ENCODE measurements at regions not wholly inside any gene's neighbourhood (a gene's known extent, or its start where the extent isn't known, plus 50 kb on each side); places are given as distances from the start of the nearest gene placed in this dataset.
A peak's percentile ranks its signal among the peaks of the same experiment; 100 is the strongest.

DNA sequence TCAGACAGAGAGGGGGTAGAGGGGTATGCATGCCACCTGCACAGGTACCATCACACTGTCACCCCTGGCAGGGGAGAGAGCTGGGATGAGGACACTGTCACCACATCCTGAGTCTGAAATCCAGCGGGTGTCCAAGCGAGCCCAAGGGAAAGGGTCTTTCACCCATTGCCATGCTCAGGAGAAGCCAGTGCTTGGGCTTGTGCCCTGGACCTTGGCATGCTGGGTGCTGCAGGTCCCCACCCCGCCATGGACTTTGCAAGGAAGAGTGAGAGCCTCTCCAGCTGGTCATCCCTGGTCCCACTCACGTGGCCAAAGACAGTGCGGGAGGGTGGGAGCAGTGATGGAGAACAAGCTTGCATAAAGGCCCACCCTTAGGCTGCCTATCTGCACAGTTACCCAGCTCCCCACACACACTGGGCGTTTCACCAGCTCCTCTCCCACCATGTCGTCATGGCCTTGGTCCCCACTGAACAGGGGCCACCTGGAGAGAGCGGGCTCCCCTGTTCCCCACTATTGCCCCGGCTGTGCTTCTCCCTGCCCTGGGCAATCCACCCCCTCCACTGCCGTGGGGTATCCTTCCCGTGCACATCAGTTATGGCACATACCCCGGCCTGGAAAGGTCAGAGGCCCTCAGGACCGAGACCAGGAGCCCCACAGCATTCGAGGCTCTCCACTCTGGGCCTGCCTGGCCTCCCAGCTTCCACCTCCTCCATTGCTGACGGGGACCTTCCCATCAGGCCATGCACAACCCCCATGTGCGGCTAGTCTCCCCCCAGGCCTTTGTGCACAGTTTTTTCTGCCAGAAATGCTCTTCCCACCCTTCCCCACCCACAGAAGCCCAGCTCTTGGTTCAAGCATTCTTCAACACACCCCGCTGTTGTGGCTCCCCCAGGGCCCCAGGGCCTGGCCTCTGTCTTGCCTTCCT lies 58.6 kb upstream of the BCL11B start:
- no peaks in the 10 kb centered on the region for H3K27me3 ChIP-seq (ENCODE audit: control insufficient read depth, insufficient read depth, low read length)
- H3K9ac ChIP-seq (ENCODE audit: low read depth, low read length), result no peak overlapping the region
- H3K9me3 ChIP-seq (ENCODE audit: control insufficient read depth, insufficient read depth, low read length), result no peaks in the 10 kb centered on the region
- no peaks in the 10 kb centered on the region for H3K4me1 ChIP-seq (ENCODE audit: control insufficient read depth, insufficient read depth, low read length)
- no peaks in the 10 kb centered on the region for H3K36me3 ChIP-seq (ENCODE audit: control insufficient read depth, insufficient read depth, low read length)
- no peak overlapping the region for H3K4me3 ChIP-seq (ENCODE audit: low read depth, low read length)

DNA sequence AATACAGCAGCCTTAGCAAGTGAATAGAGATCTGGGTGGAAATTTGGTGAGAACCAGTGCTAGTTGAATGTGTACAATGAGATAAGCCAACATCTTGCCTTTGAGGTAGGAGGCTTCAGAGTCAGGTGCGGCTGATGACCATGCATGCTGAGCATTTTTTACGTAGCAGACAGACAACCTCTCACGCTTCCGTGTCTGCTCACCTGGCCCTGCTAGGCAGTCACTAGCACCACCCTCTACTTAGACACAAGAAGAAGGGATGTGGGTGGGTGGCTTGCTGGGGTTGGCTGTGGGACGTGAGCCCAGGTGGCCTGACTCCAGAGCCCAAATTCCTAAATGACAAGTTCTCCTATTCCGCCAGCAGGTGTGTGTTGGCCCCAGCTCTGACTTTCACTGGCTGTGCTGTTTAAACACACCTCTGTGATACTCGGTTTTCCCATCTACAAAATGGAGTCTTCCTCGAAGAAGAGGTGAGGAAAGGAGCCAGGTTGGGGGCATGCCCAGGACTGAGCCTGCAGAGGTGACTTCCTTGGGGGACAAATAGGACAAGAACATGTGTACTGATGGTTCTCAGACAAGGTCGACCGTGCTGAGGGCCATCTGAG lies 57.8 kb upstream of the BCL11B start:
- H3K4me1 ChIP-seq (ENCODE audit: control insufficient read depth, insufficient read depth, low read length), result no peaks in the 10 kb centered on the region
- H3K9me3 ChIP-seq (ENCODE audit: control insufficient read depth, insufficient read depth, low read length), result no peaks in the 10 kb centered on the region
- H3K4me3 ChIP-seq (ENCODE audit: low read depth, low read length), result no peak overlapping the region
- no peaks in the 10 kb centered on the region for H3K36me3 ChIP-seq (ENCODE audit: control insufficient read depth, insufficient read depth, low read length)
- no peak overlapping the region for H3K9ac ChIP-seq (ENCODE audit: low read depth, low read length)
- no peaks in the 10 kb centered on the region for H3K27me3 ChIP-seq (ENCODE audit: control insufficient read depth, insufficient read depth, low read length)

DNA sequence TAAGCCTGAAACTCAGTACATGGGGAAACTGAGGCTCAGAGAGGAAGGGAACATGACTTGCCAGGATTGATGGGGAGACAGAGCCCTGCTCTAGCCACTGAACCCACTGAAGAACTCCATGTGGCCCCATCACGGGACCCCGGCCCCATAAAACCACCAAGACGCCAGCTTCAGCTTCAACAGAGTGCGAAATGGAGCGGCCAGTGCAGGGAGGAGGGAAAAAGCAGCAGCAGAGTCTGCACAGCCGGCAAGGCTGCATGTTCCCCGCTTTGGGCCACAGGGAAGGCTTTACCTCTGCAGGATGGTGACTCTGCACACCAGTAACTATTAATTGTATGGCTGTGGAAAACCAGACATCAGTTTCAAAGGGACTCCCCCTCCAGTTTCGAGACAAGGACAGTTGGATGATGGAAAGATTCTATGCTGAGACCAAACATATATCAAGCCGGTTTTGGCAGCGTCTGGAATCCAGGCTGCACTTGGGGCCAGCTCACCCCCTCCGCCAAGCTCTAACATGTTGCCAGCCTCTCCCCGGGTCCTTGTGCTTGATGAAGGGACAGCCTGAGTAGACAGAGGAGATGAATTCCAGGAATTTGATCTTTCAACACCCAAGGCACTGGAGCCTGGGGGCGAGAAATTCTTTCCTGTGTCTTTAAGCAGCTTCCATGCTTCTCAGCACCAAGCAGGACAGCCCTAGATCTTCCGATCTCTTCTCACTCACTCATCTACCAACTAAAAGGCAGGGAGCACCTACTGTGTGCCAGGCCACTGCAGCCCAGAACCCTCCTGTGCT lies 55.7 kb upstream of the BCL11B start:
- Histone ChIP-seq H3K36me3 (ENCODE audit: control insufficient read depth, insufficient read depth, low read length) (no peaks in the 10 kb centered on the region), H3K4me1 (ENCODE audit: control insufficient read depth, insufficient read depth, low read length) (no peaks in the 10 kb centered on the region), H3K27me3 (ENCODE audit: control insufficient read depth, insufficient read depth, low read length) (no peaks in the 10 kb centered on the region), H3K9me3 (ENCODE audit: control insufficient read depth, insufficient read depth, low read length) (no peaks in the 10 kb centered on the region), H3K9ac (ENCODE audit: low read depth, low read length) (no peak overlapping the region), H3K4me3 (ENCODE audit: low read depth, low read length) (no peak overlapping the region)

DNA sequence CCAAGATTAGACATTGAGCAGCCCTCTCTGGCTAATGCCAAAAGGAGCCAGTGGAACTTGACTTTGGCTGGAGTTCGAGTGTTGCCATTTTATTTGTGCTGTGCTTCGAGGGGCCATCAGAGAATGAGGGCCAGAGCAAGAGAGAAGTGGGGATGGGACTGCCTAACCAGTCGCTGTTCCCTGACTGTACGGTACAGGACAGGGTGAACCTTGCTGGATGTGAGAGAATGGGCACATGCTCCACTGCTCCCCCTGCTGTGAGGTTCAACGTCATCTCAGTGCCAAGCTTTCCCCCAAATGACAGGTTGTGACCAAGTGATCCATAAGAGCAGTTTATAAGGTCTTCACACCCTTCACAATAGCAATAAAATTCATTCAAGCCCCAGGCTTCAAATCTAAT lies 55.1 kb upstream of the BCL11B start:
- H3K9me3 ChIP-seq (ENCODE audit: control insufficient read depth, insufficient read depth, low read length), result no peaks in the 10 kb centered on the region
- H3K9ac ChIP-seq (ENCODE audit: low read depth, low read length), result no peak overlapping the region
- no peaks in the 10 kb centered on the region for H3K4me1 ChIP-seq (ENCODE audit: control insufficient read depth, insufficient read depth, low read length)
- H3K27me3 ChIP-seq (ENCODE audit: control insufficient read depth, insufficient read depth, low read length), result no peaks in the 10 kb centered on the region
- no peaks in the 10 kb centered on the region for H3K36me3 ChIP-seq (ENCODE audit: control insufficient read depth, insufficient read depth, low read length)
- no peak overlapping the region for H3K4me3 ChIP-seq (ENCODE audit: low read depth, low read length)

DNA sequence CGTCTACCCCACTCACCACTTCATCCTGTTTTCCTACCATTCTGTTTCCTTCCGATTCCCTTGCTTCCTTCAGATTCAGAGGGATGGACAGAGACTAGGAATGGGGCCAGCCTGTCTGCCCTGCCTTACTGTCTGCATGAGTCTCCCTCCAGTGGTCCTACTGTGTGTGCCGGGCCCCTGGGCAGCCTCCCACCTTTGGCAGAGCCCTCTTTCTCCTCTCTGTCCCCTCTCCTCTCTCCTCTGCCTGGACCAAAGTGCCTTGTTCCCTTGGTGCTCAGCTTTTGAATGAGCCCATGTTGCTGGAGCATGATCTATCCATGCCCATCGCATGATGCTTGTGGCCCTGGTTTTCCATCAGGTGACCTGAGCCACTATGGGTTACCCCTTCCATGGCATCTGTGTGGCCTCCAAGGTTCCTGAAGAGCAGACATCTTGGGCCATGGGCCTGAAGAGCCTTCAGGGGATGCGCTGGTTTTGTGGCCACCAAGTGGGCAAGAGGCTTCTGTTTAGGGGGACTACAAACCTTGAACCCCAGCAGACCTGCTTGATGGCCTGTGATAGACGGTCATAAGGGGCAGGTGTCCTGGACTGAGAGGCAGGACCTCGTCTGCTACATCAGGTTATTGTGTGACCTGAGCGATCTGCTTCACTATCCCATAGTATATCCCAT lies 54.2 kb upstream of the BCL11B start:
- H3K9me3 ChIP-seq (ENCODE audit: control insufficient read depth, insufficient read depth, low read length), result no peaks in the 10 kb centered on the region
- no peak overlapping the region for H3K9ac ChIP-seq (ENCODE audit: low read depth, low read length)
- no peaks in the 10 kb centered on the region for H3K36me3 ChIP-seq (ENCODE audit: control insufficient read depth, insufficient read depth, low read length)

DNA sequence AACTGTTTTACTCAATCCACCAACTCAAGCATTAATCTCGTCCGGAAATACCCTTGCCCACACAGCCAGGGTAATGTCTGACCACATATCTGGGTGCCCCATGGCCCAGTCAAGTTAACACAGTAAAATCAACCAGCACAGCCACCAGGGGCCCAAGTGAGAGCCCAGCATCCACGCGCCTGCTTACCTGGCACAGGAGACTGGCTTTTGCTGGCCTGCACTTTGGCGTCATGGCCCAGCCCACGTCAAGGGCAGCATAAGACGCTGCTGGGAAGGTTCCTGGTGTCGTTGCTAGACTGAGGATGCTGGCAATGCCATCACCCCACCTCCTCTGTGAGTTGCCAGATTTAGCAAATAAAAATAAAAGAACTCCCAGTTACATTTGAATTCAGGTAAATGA lies 53.6 kb upstream of the BCL11B start:
- no peaks in the 10 kb centered on the region for H3K27me3 ChIP-seq (ENCODE audit: control insufficient read depth, insufficient read depth, low read length)
- H3K9ac ChIP-seq (ENCODE audit: low read depth, low read length), result no peak overlapping the region
- H3K4me1 ChIP-seq (ENCODE audit: control insufficient read depth, insufficient read depth, low read length), result no peaks in the 10 kb centered on the region
- no peaks in the 10 kb centered on the region for H3K9me3 ChIP-seq (ENCODE audit: control insufficient read depth, insufficient read depth, low read length)
- no peak overlapping the region for H3K4me3 ChIP-seq (ENCODE audit: low read depth, low read length)
- H3K36me3 ChIP-seq (ENCODE audit: control insufficient read depth, insufficient read depth, low read length), result no peaks in the 10 kb centered on the region

More for the DNA sequence above, 54.2 kb upstream of the BCL11B start:
- no peaks in the 10 kb centered on the region for H3K27me3 ChIP-seq (ENCODE audit: control insufficient read depth, insufficient read depth, low read length)
- H3K4me1 ChIP-seq (ENCODE audit: control insufficient read depth, insufficient read depth, low read length), result no peaks in the 10 kb centered on the region
- no peak overlapping the region for H3K4me3 ChIP-seq (ENCODE audit: low read depth, low read length)

DNA sequence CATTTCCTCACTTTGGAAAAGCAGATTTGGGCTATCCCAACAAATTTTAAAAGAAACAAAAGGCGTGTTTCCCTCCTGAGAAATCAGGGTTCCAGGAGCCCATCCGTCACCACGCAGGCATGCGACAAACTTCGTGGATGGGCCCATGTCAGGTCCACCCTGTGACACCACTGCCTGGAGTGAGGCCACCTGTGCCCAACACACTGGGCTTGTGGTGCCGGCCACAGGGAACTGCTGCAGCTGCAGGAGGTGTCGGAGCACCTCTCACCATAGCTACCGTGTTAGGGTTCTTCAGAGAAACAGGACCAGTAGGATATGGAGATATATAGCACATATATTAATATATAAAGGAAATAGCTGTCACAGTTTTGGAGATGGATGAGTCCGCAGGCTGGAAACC lies 53.0 kb upstream of the BCL11B start:
- H3K4me3 ChIP-seq (ENCODE audit: low read depth, low read length), result no peak overlapping the region
- H3K4me1 ChIP-seq (ENCODE audit: control insufficient read depth, insufficient read depth, low read length), result no peaks in the 10 kb centered on the region
- no peaks in the 10 kb centered on the region for H3K9me3 ChIP-seq (ENCODE audit: control insufficient read depth, insufficient read depth, low read length)
- H3K36me3 ChIP-seq (ENCODE audit: control insufficient read depth, insufficient read depth, low read length), result no peaks in the 10 kb centered on the region
- no peak overlapping the region for H3K9ac ChIP-seq (ENCODE audit: low read depth, low read length)
- no peaks in the 10 kb centered on the region for H3K27me3 ChIP-seq (ENCODE audit: control insufficient read depth, insufficient read depth, low read length)

DNA sequence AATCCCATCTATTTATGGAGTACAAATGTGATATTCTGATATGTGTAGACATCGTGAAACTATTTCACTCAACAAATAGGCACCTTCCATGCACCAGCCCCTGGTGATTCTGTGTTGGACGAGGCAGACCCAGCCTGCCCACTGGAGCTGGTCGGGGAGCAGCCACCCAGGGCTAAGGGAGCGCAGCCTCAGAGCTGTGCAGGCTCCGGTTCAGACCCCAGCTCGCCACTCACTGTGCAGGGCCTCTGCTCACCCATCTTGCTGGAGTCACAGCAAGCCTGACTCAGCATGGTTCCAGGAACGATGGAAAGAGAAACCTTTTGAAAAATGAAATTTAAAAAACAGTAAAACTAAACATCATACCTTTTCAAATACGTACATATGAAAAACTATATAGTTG lies 52.3 kb upstream of the BCL11B start:
- Histone ChIP-seq H3K36me3 (ENCODE audit: control insufficient read depth, insufficient read depth, low read length) (no peaks in the 10 kb centered on the region), H3K9me3 (ENCODE audit: control insufficient read depth, insufficient read depth, low read length) (no peaks in the 10 kb centered on the region), H3K4me1 (ENCODE audit: control insufficient read depth, insufficient read depth, low read length) (no peaks in the 10 kb centered on the region), H3K9ac (ENCODE audit: low read depth, low read length) (no peak overlapping the region), H3K27me3 (ENCODE audit: control insufficient read depth, insufficient read depth, low read length) (no peaks in the 10 kb centered on the region), H3K4me3 (ENCODE audit: low read depth, low read length) (no peak overlapping the region)

DNA sequence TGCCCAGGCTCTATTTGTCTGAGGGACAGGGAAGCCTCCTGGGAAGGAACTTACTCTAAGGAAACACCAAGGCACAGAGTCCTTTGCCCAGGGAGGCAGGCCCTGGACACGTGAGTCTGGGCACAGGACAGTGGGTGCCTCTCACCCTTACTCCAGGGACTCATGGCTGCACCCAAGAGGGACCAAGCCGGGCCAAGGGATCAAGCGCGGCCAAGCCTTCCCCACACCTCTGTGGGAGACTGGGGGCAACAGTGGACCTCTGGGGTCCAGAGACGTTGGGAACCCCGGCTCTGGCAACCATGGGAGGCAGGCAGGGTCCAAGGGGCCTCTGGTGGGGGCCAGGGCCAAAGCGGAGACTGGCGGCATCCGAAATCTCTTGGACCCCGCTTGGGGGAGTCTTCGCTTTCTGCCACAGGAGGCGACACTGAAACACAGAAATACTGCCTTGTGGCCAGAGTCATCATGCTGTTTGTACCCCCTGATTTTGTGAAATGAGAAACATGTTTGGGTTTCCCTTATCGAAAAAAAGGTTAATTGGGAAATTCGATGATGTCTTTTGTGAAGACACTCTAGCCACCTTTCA lies 51.7 kb upstream of the BCL11B start:
- H3K9me3 ChIP-seq (ENCODE audit: control insufficient read depth, insufficient read depth, low read length), result no peaks in the 10 kb centered on the region

DNA sequence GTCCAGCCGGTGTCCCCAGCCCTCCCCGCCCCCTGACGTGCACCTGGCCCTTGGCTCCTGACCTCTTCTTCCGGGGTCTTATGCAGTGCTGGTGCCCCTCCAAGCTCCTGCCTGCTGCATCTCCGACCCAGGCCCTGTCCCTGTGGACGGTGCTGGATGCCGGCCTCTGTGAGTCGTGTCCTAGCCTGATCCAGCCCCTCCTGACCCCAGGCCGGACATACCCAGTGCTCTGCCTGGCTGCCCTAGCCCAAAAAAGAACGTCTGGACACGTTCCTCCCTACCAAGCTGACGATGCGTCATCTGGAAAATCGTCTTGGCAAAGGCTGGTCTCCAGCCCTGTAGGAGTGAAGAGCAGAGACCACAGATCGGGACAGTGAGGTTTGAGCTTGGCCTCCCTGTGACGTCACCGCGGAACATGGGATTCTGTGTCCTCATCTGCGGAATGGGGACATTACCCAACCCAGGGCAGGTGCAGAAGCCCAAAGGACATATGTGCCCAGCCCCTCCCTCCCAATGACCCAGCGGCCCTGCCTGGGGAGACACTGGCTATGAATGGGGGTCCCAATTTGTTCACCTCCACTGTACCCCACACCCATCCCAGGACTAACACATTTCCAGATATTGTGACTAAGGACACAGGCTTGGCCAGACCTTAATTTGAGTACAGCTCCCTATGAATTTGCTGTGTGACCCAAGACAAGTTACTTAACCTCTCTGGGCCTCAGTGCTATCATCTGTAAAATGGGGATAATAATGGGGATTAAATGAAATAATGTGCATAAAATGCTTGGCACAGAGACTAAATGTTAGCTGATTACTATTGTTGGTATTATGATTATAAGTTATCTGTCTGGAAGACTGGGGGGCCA lies 51.0 kb upstream of the BCL11B start:
- Histone ChIP-seq H3K9me3 (ENCODE audit: control insufficient read depth, insufficient read depth, low read length) (no peaks in the 10 kb centered on the region), H3K27me3 (ENCODE audit: control insufficient read depth, insufficient read depth, low read length) (no peaks in the 10 kb centered on the region), H3K4me3 (ENCODE audit: low read depth, low read length) (no peak overlapping the region), H3K9ac (ENCODE audit: low read depth, low read length) (peak overlapping the region; percentile 37), H3K36me3 (ENCODE audit: control insufficient read depth, insufficient read depth, low read length) (no peaks in the 10 kb centered on the region), H3K4me1 (ENCODE audit: control insufficient read depth, insufficient read depth, low read length) (no peaks in the 10 kb centered on the region)

More for the DNA sequence above, 51.7 kb upstream of the BCL11B start:
- H3K4me3 ChIP-seq (ENCODE audit: low read depth, low read length), result no peak overlapping the region
- H3K36me3 ChIP-seq (ENCODE audit: control insufficient read depth, insufficient read depth, low read length), result no peaks in the 10 kb centered on the region
- no peaks in the 10 kb centered on the region for H3K4me1 ChIP-seq (ENCODE audit: control insufficient read depth, insufficient read depth, low read length)
- H3K9ac ChIP-seq (ENCODE audit: low read depth, low read length), result no peak overlapping the region
- H3K27me3 ChIP-seq (ENCODE audit: control insufficient read depth, insufficient read depth, low read length), result no peaks in the 10 kb centered on the region

All from iPS-15b (cell line).